Activated naive CD4-positive, alpha-beta T cell treated with anti-CD3 and anti-CD28 coated beads for 36 hours (primary cell): ENCODE measurements at regions not wholly inside any gene's neighbourhood (a gene's known extent, or its start where the extent isn't known, plus 50 kb on each side); places are given as distances from the start of the nearest gene placed in this dataset.

Experiments
- CTCF ChIA-PET: fragments of 350-600 bp; sonication (Branson Sonifier 250); formaldehyde crosslinking; loops from one replicate; lab custom pipeline; 2021; ENCODE audit warnings: antibody characterized with exemption; lab: Charles Lee
- DNase-seq: peaks from one replicate; pipeline ENCODE4 v3.0.0-alpha.2; 2020
- H3K27ac Mint-ChIP-seq: one replicate; pipeline ENCODE4 v1.8.0; 2021; ENCODE audit warnings: mild to moderate bottlenecking, mixed read lengths
- H3K27me3 Mint-ChIP-seq: one replicate; pipeline ENCODE4 v1.8.0; 2021; ENCODE audit warnings: low read depth, mixed read lengths
- H3K36me3 Mint-ChIP-seq: one replicate; pipeline ENCODE4 v1.8.0; 2021; ENCODE audit warnings: low read depth, mixed read lengths
- H3K4me1 Mint-ChIP-seq: one replicate; pipeline ENCODE4 v1.8.0; 2021; ENCODE audit warnings: low read depth, mixed read lengths
- H3K4me3 Mint-ChIP-seq: one replicate; pipeline ENCODE4 v1.8.0; 2021; ENCODE audit warnings: mild to moderate bottlenecking, moderate library complexity, mixed read lengths
- H3K9me3 Mint-ChIP-seq: one replicate; pipeline ENCODE4 v1.8.0; 2021; ENCODE audit warnings: mixed read lengths
- intact Hi-C: fragments of 100-400 bp; cut with micrococcal nuclease; formaldehyde crosslinking; loops from one replicate; pipeline ENCODE4 v1.15.1; 2023

DNA sequence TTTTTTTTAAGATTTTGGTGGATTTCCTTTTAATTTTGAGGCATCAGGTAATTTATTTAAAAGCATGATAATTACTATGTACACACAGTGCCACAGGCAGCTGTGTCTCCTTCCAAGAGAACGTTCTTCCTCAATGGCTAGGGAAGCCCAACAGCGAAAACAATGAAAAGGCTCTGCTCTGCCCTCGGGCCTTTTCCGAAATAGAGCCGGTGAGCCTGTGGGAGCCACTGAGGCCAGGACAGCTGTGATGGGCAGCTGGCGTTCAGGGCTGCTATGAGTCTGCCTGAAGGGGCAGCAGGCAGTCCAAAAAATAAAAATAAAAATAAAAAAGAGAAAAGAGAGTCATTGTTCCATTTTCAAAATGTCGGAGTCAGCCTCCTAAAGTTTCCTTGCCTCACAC, 443.8 kb downstream of the KIF16B start:
- intact Hi-C loops = no loop called here
- peaks cover 2% of the 10 kb centered on the region for H3K9me3 Mint-ChIP-seq
- H3K27ac Mint-ChIP-seq = no peak overlapping the region
- H3K4me3 Mint-ChIP-seq = no peak overlapping the region
- no peak for DNase-seq
- H3K4me1 Mint-ChIP-seq = no peaks in the 10 kb centered on the region
- no peaks in the 10 kb centered on the region for H3K36me3 Mint-ChIP-seq
- no peaks in the 10 kb centered on the region for H3K27me3 Mint-ChIP-seq
- CTCF ChIA-PET = interaction anchor here (0.6 to 0.9 kb wide), 2 partner anchors 26 to 115 kb away, joined by 4 to 6 read pairs; no protein-coding TSS in a partner anchor

DNA sequence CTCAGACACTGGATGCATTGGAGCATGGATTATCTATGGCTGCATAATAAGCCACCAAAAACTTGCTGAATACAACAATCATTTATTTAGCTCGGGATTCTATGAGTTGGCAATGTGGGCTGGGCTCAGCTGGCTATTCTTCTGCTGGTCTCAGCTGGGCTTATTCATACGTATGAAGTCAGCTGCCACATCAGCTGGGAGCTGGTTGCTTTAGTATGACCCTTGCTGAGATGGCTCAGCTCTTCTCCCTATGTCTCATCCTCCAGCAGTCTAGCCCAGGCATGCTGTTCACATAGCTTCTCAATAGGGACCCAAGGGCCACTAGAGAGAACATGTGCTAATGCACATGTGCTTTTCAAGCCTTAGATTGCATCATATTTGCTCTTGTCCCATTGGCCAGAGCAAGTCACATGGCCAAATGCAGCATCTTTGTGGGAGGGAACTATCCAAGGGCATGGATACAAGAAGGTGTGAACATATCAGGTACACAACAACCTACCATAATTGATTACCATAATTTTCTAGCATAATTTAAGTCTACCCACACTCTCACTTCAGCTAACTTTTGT, 444.6 kb downstream of the KIF16B start:
- intact Hi-C loops = no loop called here
- CTCF ChIA-PET = interaction anchor here (0.9 kb wide), 1 partner anchor 27 kb away, joined by 4 read pairs; no protein-coding TSS in a partner anchor
- H3K27ac Mint-ChIP-seq = no peak overlapping the region
- DNase-seq = no peak
- peaks cover 2% of the 10 kb centered on the region for H3K9me3 Mint-ChIP-seq
- no peaks in the 10 kb centered on the region for H3K27me3 Mint-ChIP-seq
- H3K4me1 Mint-ChIP-seq = no peaks in the 10 kb centered on the region
- no peak overlapping the region for H3K4me3 Mint-ChIP-seq
- H3K36me3 Mint-ChIP-seq = no peaks in the 10 kb centered on the region

DNA sequence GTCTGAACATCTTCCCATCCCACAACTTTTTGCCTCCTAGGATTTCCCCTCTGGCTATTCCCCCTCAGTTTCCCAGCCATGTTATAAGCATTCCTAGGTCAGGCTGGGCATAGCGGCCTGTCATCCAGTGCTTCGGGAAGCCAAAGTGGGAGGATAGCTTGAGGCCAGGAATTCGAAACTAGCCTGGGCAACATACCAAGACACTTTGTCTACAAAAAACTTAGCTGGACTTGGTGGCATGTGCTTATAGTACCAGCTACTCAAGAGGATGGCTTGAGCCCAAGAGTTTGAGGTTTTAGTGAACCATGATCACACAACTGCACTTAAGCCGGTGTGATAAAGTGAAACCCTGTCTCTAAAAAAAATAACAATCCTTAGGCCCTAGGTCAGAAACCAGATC, 447.4 kb downstream of the KIF16B start:
- no peaks in the 10 kb centered on the region for H3K4me1 Mint-ChIP-seq
- no peak overlapping the region for H3K27ac Mint-ChIP-seq

DNA sequence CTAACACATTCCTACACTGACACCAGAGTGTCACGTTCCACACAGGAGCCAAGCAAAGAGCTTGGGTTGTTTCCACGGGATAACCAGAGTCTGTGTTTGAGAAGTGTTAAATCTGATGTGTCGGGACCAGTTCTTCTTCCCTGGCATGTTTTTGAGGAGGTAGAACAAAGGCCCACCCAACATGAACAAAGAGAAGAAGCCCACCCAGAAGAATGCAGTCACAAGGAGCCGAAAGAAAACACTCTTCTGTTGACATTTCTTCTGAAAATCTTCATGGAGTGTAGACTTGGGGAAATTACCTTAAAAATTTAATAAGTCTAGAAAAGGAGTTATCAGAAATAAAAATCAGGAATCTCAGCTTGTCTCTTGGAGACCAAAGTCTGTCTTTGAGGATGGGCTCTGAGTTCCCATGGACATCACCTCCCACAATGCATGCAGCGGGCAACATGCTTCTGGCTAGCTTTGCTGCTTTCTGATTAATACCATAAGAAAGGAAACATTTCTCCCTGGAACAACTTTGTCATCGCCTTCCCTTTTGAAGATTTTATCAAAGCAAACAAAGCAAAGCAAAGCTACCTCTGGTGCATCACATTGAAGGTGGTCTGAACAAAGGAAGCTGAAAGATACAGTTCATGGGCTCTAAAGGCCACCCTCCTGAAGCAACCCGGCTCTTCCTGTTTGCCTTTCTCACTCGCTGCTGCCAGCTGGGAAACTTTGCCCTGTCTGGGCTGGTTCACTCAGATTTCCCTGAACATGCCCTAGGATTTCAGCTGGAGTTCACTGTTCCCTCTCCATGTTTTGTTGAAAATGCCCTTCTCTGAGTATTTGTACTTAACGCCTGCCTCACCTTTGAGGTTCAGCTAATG, 448.1 kb downstream of the KIF16B start:
- CTCF ChIA-PET = no interaction called here
- Mint-ChIP-seq H3K4me3 (no peak overlapping the region), H3K4me1 (no peaks in the 10 kb centered on the region), H3K9me3 (peaks cover 2% of the 10 kb centered on the region), H3K27me3 (peaks cover 1% of the 10 kb centered on the region), H3K27ac (no peak overlapping the region), H3K36me3 (no peaks in the 10 kb centered on the region)
- intact Hi-C loops = no loop called here
- no peak for DNase-seq

More for the DNA sequence above, 447.4 kb downstream of the KIF16B start:
- intact Hi-C loops = no loop called here
- no peak for DNase-seq
- H3K27me3 Mint-ChIP-seq = no peaks in the 10 kb centered on the region
- H3K36me3 Mint-ChIP-seq = no peaks in the 10 kb centered on the region
- no peak overlapping the region for H3K4me3 Mint-ChIP-seq
- CTCF ChIA-PET = no interaction called here
- H3K9me3 Mint-ChIP-seq = peaks cover 2% of the 10 kb centered on the region

DNA sequence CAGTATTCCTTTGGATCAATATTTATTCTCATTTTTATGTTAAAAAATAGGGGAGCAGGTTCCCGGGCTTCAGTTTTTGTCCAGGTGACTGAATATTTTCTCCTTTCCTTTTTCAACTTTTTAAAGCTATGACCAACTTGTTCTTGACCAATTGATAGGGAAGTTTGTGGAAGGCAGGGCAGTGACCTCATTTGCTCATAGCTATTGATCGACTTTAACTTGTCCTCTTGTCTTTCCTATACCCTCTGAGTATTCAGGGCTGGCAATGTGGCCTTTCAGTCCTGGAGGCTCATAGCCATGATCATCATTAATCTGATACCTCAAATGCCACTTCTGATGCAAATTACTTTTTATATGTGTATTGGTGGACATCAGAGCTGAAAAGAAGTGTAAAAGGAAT, 448.8 kb downstream of the KIF16B start:
- DNase-seq = no peak
- Mint-ChIP-seq H3K4me1 (no peaks in the 10 kb centered on the region), H3K9me3 (peaks cover 2% of the 10 kb centered on the region), H3K27me3 (peaks cover 3% of the 10 kb centered on the region), H3K27ac (no peak overlapping the region), H3K4me3 (no peak overlapping the region), H3K36me3 (no peaks in the 10 kb centered on the region)
- CTCF ChIA-PET = no interaction called here
- intact Hi-C loops = no loop called here

DNA sequence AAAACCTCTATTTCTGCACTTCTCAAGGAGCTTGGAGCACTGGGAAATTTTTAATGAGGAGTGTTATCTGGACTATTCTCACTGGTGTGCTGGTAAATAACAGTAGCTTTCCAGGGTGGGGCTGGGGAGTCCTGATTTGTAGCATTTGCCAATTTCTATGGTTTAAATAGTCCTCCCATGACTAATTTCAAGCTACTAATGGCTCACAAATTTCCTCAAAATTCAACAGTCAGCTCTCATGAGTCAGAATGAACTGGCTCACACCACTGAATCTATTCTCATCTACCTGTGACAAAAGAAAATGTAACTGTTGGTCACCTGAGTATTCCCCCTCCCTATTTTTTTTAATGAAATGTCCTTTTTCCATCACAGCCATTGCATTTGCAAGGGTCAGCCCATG, 449.6 kb downstream of the KIF16B start:
- intact Hi-C loops = no loop called here
- Mint-ChIP-seq H3K4me3 (no peak overlapping the region), H3K27ac (no peak overlapping the region), H3K9me3 (peaks cover 2% of the 10 kb centered on the region), H3K4me1 (no peaks in the 10 kb centered on the region), H3K36me3 (no peaks in the 10 kb centered on the region), H3K27me3 (peaks cover 3% of the 10 kb centered on the region)
- DNase-seq = no peak
- CTCF ChIA-PET = interaction anchor here (1.2 kb wide), 1 partner anchor 352 kb away, joined by 3 read pairs; no protein-coding TSS in a partner anchor

DNA sequence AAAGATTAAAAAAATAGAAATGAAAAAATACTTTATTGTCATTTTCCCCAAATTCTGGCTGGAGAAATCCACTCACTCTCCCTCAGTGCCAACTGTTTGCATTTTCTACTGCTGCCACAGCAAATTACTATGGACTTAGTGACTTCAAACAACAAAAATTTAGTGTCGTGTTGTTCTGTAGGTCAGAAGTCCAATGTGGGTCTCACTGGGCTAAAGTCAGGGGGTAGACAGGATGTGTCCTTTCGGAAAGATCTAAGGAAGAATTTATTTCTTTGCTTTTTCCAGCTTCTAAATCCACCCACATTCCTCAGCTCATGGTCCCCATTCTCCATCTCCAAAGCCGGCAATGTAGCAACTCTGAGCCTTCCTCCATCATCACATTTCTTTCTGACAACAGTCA, 453.3 kb downstream of the KIF16B start:
- H3K9me3 Mint-ChIP-seq = no peaks in the 10 kb centered on the region
- DNase-seq = no peak
- intact Hi-C loops = no loop called here
- CTCF ChIA-PET = no interaction called here
- no peaks in the 10 kb centered on the region for H3K36me3 Mint-ChIP-seq
- no peak overlapping the region for H3K4me3 Mint-ChIP-seq
- no peaks in the 10 kb centered on the region for H3K4me1 Mint-ChIP-seq
- peaks cover 4% of the 10 kb centered on the region for H3K27me3 Mint-ChIP-seq
- H3K27ac Mint-ChIP-seq = no peak overlapping the region

DNA sequence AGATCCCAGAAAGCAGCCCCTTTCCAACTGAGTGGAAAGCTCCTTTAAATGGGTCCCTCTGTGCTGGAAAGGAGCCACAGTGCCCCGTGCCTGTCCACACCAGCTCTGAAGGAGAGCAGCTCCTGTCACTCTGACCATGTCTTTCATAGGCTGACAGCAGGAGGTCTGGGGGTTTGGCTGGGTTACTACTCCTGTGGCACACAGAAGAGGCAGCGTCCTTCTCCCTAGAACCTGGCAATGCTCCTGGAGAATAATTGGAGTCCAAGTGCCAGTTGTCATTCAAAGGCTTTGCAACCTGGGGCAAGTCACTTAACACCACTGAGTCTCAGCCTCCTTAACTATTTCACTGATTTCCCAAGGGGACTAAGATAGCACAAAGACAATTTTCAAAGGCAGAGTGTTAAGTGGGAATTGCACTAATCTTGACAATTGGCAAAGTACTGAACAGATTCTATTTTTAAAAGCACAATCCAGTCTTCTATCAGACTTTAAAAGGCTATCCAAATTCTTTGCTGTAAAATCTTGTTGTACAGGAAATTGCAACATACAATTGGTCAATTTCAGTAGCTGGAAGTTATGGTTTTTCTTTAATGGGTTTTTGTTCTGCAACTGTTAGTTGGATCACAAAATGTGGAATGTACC, 457.2 kb downstream of the KIF16B start:
- DNase-seq = no peak
- H3K27me3 Mint-ChIP-seq = peaks cover 4% of the 10 kb centered on the region
- intact Hi-C loops = no loop called here

DNA sequence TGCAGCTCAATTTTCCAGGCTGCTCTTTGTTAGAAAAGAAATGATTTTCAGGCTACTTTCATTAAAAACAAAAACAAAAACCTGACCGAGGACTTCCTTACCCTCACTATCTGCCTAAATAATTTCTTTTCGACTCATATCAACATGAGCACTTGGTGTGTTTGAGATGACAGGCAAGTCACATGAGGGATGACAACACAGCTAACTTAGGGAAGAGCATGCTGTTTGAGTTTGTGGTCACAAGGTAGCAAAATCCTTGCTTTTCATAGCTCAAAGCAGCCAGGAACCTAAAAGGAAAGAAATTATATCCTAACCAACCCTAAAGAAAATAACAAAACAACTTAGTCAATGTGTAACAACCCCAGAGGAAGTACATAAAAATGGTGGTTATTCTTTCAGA, 459.5 kb downstream of the KIF16B start:
- Mint-ChIP-seq H3K4me1 (no peaks in the 10 kb centered on the region), H3K36me3 (no peaks in the 10 kb centered on the region), H3K27ac (no peak overlapping the region), H3K27me3 (peaks cover 2% of the 10 kb centered on the region), H3K9me3 (peaks cover 2% of the 10 kb centered on the region), H3K4me3 (no peak overlapping the region)
- intact Hi-C loops = no loop called here
- no peak for DNase-seq
- CTCF ChIA-PET = no interaction called here

More for the DNA sequence above, 457.2 kb downstream of the KIF16B start:
- Mint-ChIP-seq H3K36me3 (no peaks in the 10 kb centered on the region), H3K9me3 (no peaks in the 10 kb centered on the region), H3K4me3 (no peak overlapping the region), H3K27ac (no peak overlapping the region), H3K4me1 (no peaks in the 10 kb centered on the region)
- CTCF ChIA-PET = no interaction called here

DNA sequence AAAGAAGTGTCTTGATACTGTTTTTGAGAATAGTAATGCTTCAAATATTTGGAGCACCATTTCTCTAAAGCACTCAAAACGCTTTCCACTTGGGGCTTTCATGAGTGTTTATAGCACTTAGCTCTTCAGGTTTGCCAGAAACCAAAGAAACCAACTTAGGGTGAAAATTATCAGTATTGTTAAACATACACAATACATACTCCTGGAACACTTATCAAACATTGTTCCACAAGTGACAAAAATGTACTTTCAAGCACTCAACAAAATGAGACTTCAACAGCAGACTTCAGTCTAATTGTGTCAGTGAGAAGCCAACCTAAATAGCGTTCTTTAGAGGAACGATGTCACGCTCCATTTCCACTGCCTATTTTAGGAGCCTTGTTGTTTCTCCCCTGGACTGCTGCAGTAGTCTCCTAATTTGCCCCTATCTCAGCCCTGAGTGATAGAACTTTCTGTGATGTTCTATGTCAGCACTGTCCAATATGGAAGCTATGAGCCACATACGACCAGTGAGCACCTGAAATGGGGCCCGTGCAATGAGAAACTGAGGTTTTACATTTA, 461.3 kb downstream of the KIF16B start:
- Mint-ChIP-seq H3K36me3 (no peaks in the 10 kb centered on the region), H3K4me3 (no peak overlapping the region), H3K9me3 (peaks cover 2% of the 10 kb centered on the region), H3K27ac (no peak overlapping the region), H3K27me3 (no peaks in the 10 kb centered on the region), H3K4me1 (no peaks in the 10 kb centered on the region)
- CTCF ChIA-PET = no interaction called here
- intact Hi-C loops = no loop called here
- DNase-seq = no peak

DNA sequence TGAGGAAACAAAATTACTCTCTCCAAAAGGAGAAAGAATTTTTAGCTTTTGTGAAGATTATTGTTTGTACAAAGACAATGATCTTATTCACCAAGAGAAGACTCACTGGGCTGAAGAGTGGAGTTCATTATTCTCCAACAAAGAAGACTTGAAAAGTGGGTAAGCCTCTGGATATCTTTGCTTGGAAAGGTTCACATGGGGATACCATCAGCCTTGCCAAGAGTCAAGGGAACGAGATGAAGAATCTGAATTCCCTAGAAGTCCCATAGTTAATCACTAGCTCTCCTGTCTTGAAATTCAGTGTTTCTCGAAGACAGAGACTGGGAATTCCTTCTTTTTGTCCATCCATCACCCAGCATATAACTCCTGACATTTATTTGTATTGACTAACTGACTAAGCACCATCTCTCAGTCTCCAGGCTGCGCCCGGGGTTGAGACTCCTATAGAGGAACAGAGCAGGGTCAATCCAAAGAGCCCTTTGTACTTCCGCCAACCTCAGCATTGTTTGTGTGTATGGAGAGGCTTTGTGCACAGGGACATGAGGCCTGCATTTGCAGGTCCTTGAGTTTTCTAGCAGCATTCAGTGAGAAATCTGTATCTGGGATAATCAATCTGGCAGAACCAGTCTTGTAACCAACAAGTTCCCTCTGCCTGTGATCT, 461.9 kb downstream of the KIF16B start:
- Mint-ChIP-seq H3K36me3 (no peaks in the 10 kb centered on the region), H3K4me1 (no peaks in the 10 kb centered on the region), H3K4me3 (no peak overlapping the region), H3K27ac (no peak overlapping the region), H3K9me3 (peaks cover 2% of the 10 kb centered on the region), H3K27me3 (no peaks in the 10 kb centered on the region)
- CTCF ChIA-PET = no interaction called here
- DNase-seq = no peak
- intact Hi-C loops = no loop called here
